H1 (cell line): ENCODE measurements at regions not wholly inside any gene's neighbourhood (a gene's known extent, or its start where the extent isn't known, plus 50 kb on each side); places are given as distances from the start of the nearest gene placed in this dataset.
A peak's percentile ranks its signal among the peaks of the same experiment; 100 is the strongest.

Source experiments
- CTCF ChIA-PET: fragments of 300-600 bp; sonication (Branson Sonifier 250); formaldehyde crosslinking; loops from one replicate; lab custom pipeline; 2021; ENCODE audit not compliant: partially characterized antibody; lab: Charles Lee
- POLR2A ChIA-PET: fragments of 300-600 bp; sonication (Branson Sonifier 250); formaldehyde crosslinking; loops from one replicate; lab custom pipeline; 2021; ENCODE audit warnings: inconsistent platforms; ENCODE audit not compliant: partially characterized antibody; lab: Charles Lee
- DNase-seq, 2 experiments: peaks; one replicate each; pipeline versions ENCODE4 v3.0.0 to v3.0.0-alpha.2; 2010 to 2022; ENCODE audit warnings: low spot score in 2 of 2, low read depth in 1 of 2, mixed read lengths in 1 of 2
- FAIRE-seq: peaks from 2 replicates; lab custom pipeline; 2011; peaks lifted over from hg19 to GRCh38; lab: Jason Lieb, UNC
- H2AFZ ChIP-seq: 2 replicates; pipeline ENCODE4 v1.8.1; 2012; ENCODE audit warnings: low read length, inconsistent platforms
- H2AK5ac ChIP-seq: 2 replicates; pipeline ENCODE4 v1.6.1; 2013; ENCODE audit warnings: low read depth, low read length
- H2BK120ac ChIP-seq: replicated peaks from 2 replicates; pipeline ENCODE3; 2013; ENCODE audit warnings: low read depth, low read length, inconsistent platforms
- H2BK12ac ChIP-seq: 2 replicates; pipeline ENCODE4 v1.6.1; 2013; ENCODE audit warnings: low read depth, low read length
- H2BK15ac ChIP-seq: 2 replicates; pipeline ENCODE4 v1.6.1; 2013; ENCODE audit warnings: low read length
- H2BK20ac ChIP-seq: 2 replicates; pipeline ENCODE4 v1.6.1; 2013; ENCODE audit warnings: low read length
- H2BK5ac ChIP-seq: 2 replicates; pipeline ENCODE4 v1.6.1; 2013; ENCODE audit warnings: low read depth, low read length
- H3K14ac ChIP-seq: 2 replicates; pipeline ENCODE4 v1.6.1; 2013; ENCODE audit warnings: inconsistent platforms; ENCODE audit not compliant: insufficient read length
- H3K18ac ChIP-seq: 2 replicates; pipeline ENCODE4 v1.6.1; 2013; ENCODE audit warnings: low read length; ENCODE audit errors: extremely low read depth
- H3K23ac ChIP-seq: 2 replicates; pipeline ENCODE4 v1.6.1; 2013; ENCODE audit warnings: inconsistent platforms; ENCODE audit not compliant: insufficient read length
- H3K23me2 ChIP-seq: 2 replicates; pipeline ENCODE4 v1.6.1; 2013; ENCODE audit warnings: low read depth, low read length
- H3K27ac ChIP-seq: 2 replicates; pipeline ENCODE4 v1.6.1; 2011; ENCODE audit warnings: low read depth, low read length, inconsistent platforms
- H3K27me3 ChIP-seq, 4 experiments: replicated peaks in 1 of 4; 1 replicate in 1 of 4; 2 replicates in 3 of 4; pipeline versions ENCODE4 v1.6.1 to v1.8.1; 2011 to 2013; ENCODE audit warnings: low read length in 3 of 4, mild to moderate bottlenecking in 3 of 4, inconsistent platforms in 2 of 4, mixed read lengths in 2 of 4, moderate library complexity in 1 of 4; ENCODE audit not compliant: control insufficient read depth in 3 of 4, insufficient read depth in 3 of 4; ENCODE audit errors: extremely low read depth in 1 of 4
- H3K36me3 ChIP-seq, 4 experiments: 2 replicates each; pipeline versions ENCODE4 v1.6.1 to v1.8.1; 2011 to 2013; ENCODE audit warnings: mild to moderate bottlenecking in 4 of 4, low read length in 3 of 4, moderate library complexity in 2 of 4, control low read depth in 1 of 4, inconsistent platforms in 1 of 4; ENCODE audit not compliant: insufficient read depth in 4 of 4, control insufficient read depth in 2 of 4
- H3K4ac ChIP-seq: replicated peaks from 2 replicates; pipeline ENCODE3; 2013; ENCODE audit warnings: low read length, low read depth, mixed read lengths, inconsistent platforms; ENCODE audit not compliant: insufficient read length
- H3K4me1 ChIP-seq, 4 experiments: replicated peaks in 1 of 4; 1 replicate in 1 of 4; 2 replicates in 3 of 4; pipeline versions ENCODE4 v1.6.1 to v1.8.1; 2011 to 2013; ENCODE audit warnings: low read length in 3 of 4, inconsistent platforms in 2 of 4, mixed read lengths in 1 of 4; ENCODE audit not compliant: insufficient read depth in 4 of 4, control insufficient read depth in 3 of 4
- H3K4me2 ChIP-seq, 2 experiments: 2 replicates each; pipeline versions ENCODE4 v1.6.1 to v1.8.1; 2011 to 2013; ENCODE audit warnings: low read depth in 2 of 2, low read length in 2 of 2, control low read depth in 1 of 2, inconsistent platforms in 1 of 2, mild to moderate bottlenecking in 1 of 2; ENCODE audit not compliant: insufficient read depth in 1 of 2
- H3K4me3 ChIP-seq, 4 experiments: fragments of 200-600, 300-600 bp in 1 of 4; sonication (generic), shearing (Covaris generic), sonication (Bioruptor Twin) in 1 of 4; 2 replicates each; pipeline versions ENCODE4 v1.5.1 to v1.8.1; 2011 to 2016; ENCODE audit warnings: low read length in 4 of 4, low read depth in 3 of 4, control low read depth in 2 of 4, inconsistent platforms in 2 of 4, mild to moderate bottlenecking in 2 of 4, mixed read lengths in 1 of 4, moderate library complexity in 1 of 4; ENCODE audit not compliant: insufficient read depth in 2 of 4; ENCODE audit errors: extremely low read depth in 1 of 4
- H3K56ac ChIP-seq: replicated peaks from 2 replicates; pipeline ENCODE3; 2013; ENCODE audit warnings: low read depth, mild to moderate bottlenecking, mixed read lengths, low read length, inconsistent platforms; ENCODE audit not compliant: insufficient read length
- H3K79me1 ChIP-seq: 2 replicates; pipeline ENCODE4 v1.6.1; 2013; ENCODE audit warnings: low read depth, low read length, control low read depth
- H3K79me2 ChIP-seq, 2 experiments: 2 replicates each; pipeline versions ENCODE4 v1.6.1 to v1.8.1; 2012 to 2013; ENCODE audit warnings: low read length in 2 of 2, mild to moderate bottlenecking in 2 of 2, inconsistent platforms in 1 of 2; ENCODE audit not compliant: insufficient read depth in 2 of 2, control insufficient read depth in 1 of 2
- H3K9ac ChIP-seq, 4 experiments: replicated peaks in 1 of 4; 1 replicate in 1 of 4; 2 replicates in 3 of 4; pipeline versions ENCODE4 v1.6.1 to v1.8.1; 2011 to 2013; ENCODE audit warnings: low read depth in 3 of 4, low read length in 3 of 4, control low read depth in 2 of 4, mild to moderate bottlenecking in 2 of 4, moderate library complexity in 2 of 4, inconsistent platforms in 1 of 4; ENCODE audit errors: extremely low read depth in 1 of 4
- H3K9me3 ChIP-seq, 2 experiments: 2 replicates each; pipeline versions ENCODE4 v1.6.1 to v1.8.1; 2012 to 2013; ENCODE audit warnings: mild to moderate bottlenecking in 2 of 2, moderate library complexity in 2 of 2, control low read depth in 1 of 2, inconsistent platforms in 1 of 2, low read depth in 1 of 2, low read length in 1 of 2, mixed read lengths in 1 of 2; ENCODE audit not compliant: insufficient read depth in 2 of 2
- H4K20me1 ChIP-seq, 2 experiments: replicated peaks in 1 of 2; 2 replicates each; pipeline versions ENCODE3 to v1.8.1; 2011 to 2013; ENCODE audit warnings: inconsistent platforms in 2 of 2, low read length in 2 of 2, mild to moderate bottlenecking in 1 of 2; ENCODE audit not compliant: insufficient read depth in 2 of 2, control insufficient read depth in 1 of 2
- H4K5ac ChIP-seq: 2 replicates; pipeline ENCODE4 v1.6.1; 2013; ENCODE audit warnings: low read length, low read depth, mixed read lengths, inconsistent platforms; ENCODE audit not compliant: insufficient read length
- H4K8ac ChIP-seq: 2 replicates; pipeline ENCODE4 v1.8.0; 2013; ENCODE audit warnings: mild to moderate bottlenecking, moderate library complexity, low read length, inconsistent platforms; ENCODE audit not compliant: insufficient read depth; ENCODE audit errors: extremely low read depth
- H4K91ac ChIP-seq: replicated peaks from 2 replicates; pipeline ENCODE3; 2013; ENCODE audit warnings: low read length, mixed read lengths, inconsistent platforms; ENCODE audit not compliant: insufficient read length
- CEBPB ChIP-seq: IDR thresholded peaks from 2 replicates; pipeline ENCODE4 v1.6.1; 2012; ENCODE audit warnings: low read depth, low read length
- HDAC2 ChIP-seq, 2 experiments: fragments of 300-600 bp in 1 of 2; sonication (generic) in 1 of 2; IDR thresholded peaks; 2 replicates each; pipeline ENCODE4 v1.6.1; 2011 to 2012; ENCODE audit warnings: low read depth in 2 of 2, low read length in 2 of 2, mild to moderate bottlenecking in 2 of 2, moderate library complexity in 2 of 2, borderline replicate concordance in 1 of 2, inconsistent platforms in 1 of 2
- WGBS, 2 experiments: shearing (Covaris generic) in 1 of 2; methylation state at CpG; one replicate each; pipeline versions ENCODE4 v1.1.6 to v1.1.7; 2013 to 2015; ENCODE audit warnings: low lambda C conversion rate in 2 of 2, mixed read lengths in 2 of 2, inconsistent platforms in 1 of 2, low coverage in 1 of 2, missing lambda C conversion rate in 1 of 2; ENCODE audit not compliant: insufficient replicate concordance in 2 of 2, insufficient coverage in 1 of 2, insufficient read length in 1 of 2; ENCODE audit errors: extremely low coverage in 1 of 2, missing lambda C conversion rate in 1 of 2; 5-methylcytosine and 5-hydroxymethylcytosine counted together

DNA sequence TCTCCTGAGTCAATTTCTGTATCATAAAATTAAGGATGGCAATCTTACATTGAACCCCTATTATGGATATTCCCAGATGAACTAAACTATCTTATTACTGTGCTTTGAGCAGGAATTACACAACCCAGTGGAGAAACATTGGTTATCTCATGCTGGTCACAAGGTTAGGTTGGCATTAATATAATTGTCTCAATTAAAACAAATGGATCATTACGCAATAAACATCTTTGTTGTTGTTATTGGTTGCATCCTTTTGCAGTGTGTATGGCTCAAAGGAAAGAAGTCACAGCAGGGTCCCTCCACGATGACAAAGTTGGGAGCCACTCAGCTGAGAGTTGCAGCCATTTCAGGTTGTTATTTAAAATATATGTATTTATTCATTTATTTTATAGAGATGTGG is 297.0 kb upstream of the KLF4 start:
- Histone ChIP-seq H3K56ac (no peak overlapping the region), H3K9ac (no peak overlapping the region), H3K27ac (no peak overlapping the region), H3K23me2 (no peaks in the 10 kb centered on the region), H2AK5ac (no peak overlapping the region), H2BK120ac (no peak overlapping the region), H4K5ac (no peak overlapping the region), H3K4me1 (0 out of 7 replicates have a peak, but pooled peaks cover 0 to 4% (median 0%) of the 10 kb centered on the region in 4 experiments), H2AFZ (no peak overlapping the region), H3K14ac (no peak overlapping the region), H4K91ac (no peak overlapping the region), H4K8ac (no peak overlapping the region), H2BK15ac (no peak overlapping the region), H3K4ac (no peak overlapping the region), H3K27me3 (no peaks in the 10 kb centered on the region), H3K79me1 (no peaks in the 10 kb centered on the region), H3K23ac (no peak overlapping the region), H3K79me2 (no peaks in the 10 kb centered on the region), H3K18ac (no peak overlapping the region), H4K20me1 (no peaks in the 10 kb centered on the region), H3K4me3 (no peak overlapping the region), H2BK5ac (no peak overlapping the region), H2BK12ac (no peak overlapping the region), H3K4me2 (no peak overlapping the region), H2BK20ac (no peak overlapping the region), H3K9me3 (no peaks in the 10 kb centered on the region), H3K36me3 (no peaks in the 10 kb centered on the region)
- 88% methylated on average over 2 of the region's 2 CpGs; no CpG with 5 or more reads in 1 of the 2 experiments for WGBS, 2 experiments
- FAIRE-seq (no peak), DNase-seq (no peak)
- ChIA-PET POLR2A (no interaction called here), CTCF (interaction anchor here (0.6 kb wide), 1 partner anchor 199 kb away, joined by 3 read pairs; no protein-coding TSS in a partner anchor)
- no peak for TF ChIP-seq HDAC2 (IDR thresholded peaks at IDR 0.05; ENCODE audit: borderline replicate concordance in 1 of 2, low read depth in 2 of 2, low read length in 2 of 2)
- TF ChIP-seq CEBPB: peak; percentile 71
